ENCODE measurements at regions not wholly inside any gene's neighbourhood (a gene's known extent, or its start where the extent isn't known, plus 50 kb on each side); places are given as distances from the start of the nearest gene placed in this dataset.

DNA sequence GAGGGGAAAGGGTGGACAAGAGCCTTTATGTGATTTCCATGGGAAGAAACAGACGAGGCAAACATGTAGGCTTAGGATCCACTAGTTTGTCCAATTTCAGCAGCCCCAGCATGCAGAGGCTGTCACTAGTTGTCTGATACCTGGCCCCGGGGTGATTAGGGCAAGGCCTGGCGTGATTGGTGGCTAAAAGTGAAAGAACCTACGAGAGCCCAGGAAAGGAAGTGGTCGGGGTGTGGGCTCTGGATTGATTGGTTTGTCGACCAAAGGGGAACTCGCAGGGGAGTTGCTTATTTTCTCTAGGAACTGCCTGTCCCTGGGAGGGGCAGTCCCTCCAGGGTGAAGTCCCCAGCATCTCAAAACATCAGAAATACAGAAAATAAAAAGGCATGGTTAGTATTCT lies 64.2 kb upstream of the UQCRFS1 start:
- Histone ChIP-seq H3K23me2 (ENCODE audit: low read depth, low read length) (no peaks in the 10 kb centered on the region), H3K9me3 (ENCODE audit: insufficient read depth in 2 of 2, low read depth in 1 of 2, low read length in 1 of 2) (no peaks in the 10 kb centered on the region), H3K4me1 (replicated peaks in 1 of 4; ENCODE audit: control insufficient read depth in 3 of 4, insufficient read depth in 4 of 4, low read length in 3 of 4) (no peaks in the 10 kb centered on the region), H4K5ac (ENCODE audit: insufficient read length, low read depth, low read length) (no peak overlapping the region), H3K23ac (ENCODE audit: insufficient read length) (no peak overlapping the region), H3K14ac (ENCODE audit: insufficient read length) (no peak overlapping the region), H3K36me3 (ENCODE audit: control insufficient read depth in 2 of 4, insufficient read depth in 4 of 4, low read length in 3 of 4) (no peaks in the 10 kb centered on the region), H3K79me1 (ENCODE audit: low read depth, low read length) (no peaks in the 10 kb centered on the region), H2AK5ac (ENCODE audit: low read depth, low read length) (no peak overlapping the region), H3K4ac (replicated peaks; ENCODE audit: insufficient read length, low read depth, low read length) (no peak overlapping the region), H4K20me1 (replicated peaks in 1 of 2; ENCODE audit: control insufficient read depth in 1 of 2, insufficient read depth in 2 of 2, low read length in 2 of 2) (no peaks in the 10 kb centered on the region), H2AFZ (ENCODE audit: low read length) (peak overlapping the region; percentile 43; the same call in 1 of the 2 replicates), H3K27ac (ENCODE audit: low read depth, low read length) (no peak overlapping the region), H3K4me2 (ENCODE audit: insufficient read depth in 1 of 2, low read depth in 2 of 2, low read length in 2 of 2) (peak overlapping the region in 1 of 2 experiments; percentile 27; a peak in 1 of 4 replicates), H4K91ac (replicated peaks; ENCODE audit: insufficient read length, low read length) (no peak overlapping the region), H3K79me2 (ENCODE audit: control insufficient read depth in 1 of 2, insufficient read depth in 2 of 2, low read length in 2 of 2) (no peaks in the 10 kb centered on the region), H3K18ac (ENCODE audit: extremely low read depth, low read length) (no peak overlapping the region), H2BK5ac (ENCODE audit: low read depth, low read length) (no peak overlapping the region), H2BK120ac (replicated peaks; ENCODE audit: low read depth, low read length) (no peak overlapping the region), H3K9ac (replicated peaks in 1 of 4; ENCODE audit: extremely low read depth in 1 of 4, low read depth in 3 of 4, low read length in 3 of 4) (no peak overlapping the region), H3K56ac (replicated peaks; ENCODE audit: insufficient read length, low read depth, low read length) (no peak overlapping the region), H2BK20ac (ENCODE audit: low read length) (no peak overlapping the region), H4K8ac (ENCODE audit: extremely low read depth, insufficient read depth, low read length) (no peak overlapping the region), H2BK15ac (ENCODE audit: low read length) (no peak overlapping the region), H2BK12ac (ENCODE audit: low read depth, low read length) (no peak overlapping the region; the same call in 1 of the 2 replicates), H3K4me3 (ENCODE audit: extremely low read depth in 1 of 4, insufficient read depth in 2 of 4, low read depth in 3 of 4, low read length in 4 of 4) (0 out of 8 replicates have a peak overlapping the region, but pooled peaks of 1 of the 4 experiments have one; percentile 11), H3K27me3 (replicated peaks in 1 of 4; ENCODE audit: control insufficient read depth in 3 of 4, extremely low read depth in 1 of 4, insufficient read depth in 3 of 4, low read length in 3 of 4) (no peaks in the 10 kb centered on the region)
- POLR2A ChIA-PET (ENCODE audit: partially characterized antibody) = no interaction called here
- DNase-seq (ENCODE audit: low read depth in 1 of 2, low spot score in 2 of 2) = peak in 1 of 2 experiments; percentile 57
- WGBS, 2 experiments (ENCODE audit: extremely low coverage in 1 of 2, insufficient coverage in 1 of 2, insufficient read length in 1 of 2, insufficient replicate concordance in 2 of 2, low coverage in 1 of 2, low lambda C conversion rate in 2 of 2, missing lambda C conversion rate in 1 of 2) = 41% methylated on average over 7 of the region's 7 CpGs; no CpG with 5 or more reads in 1 of the 2 experiments
- FAIRE-seq = no peak
- TF ChIP-seq SP1 (IDR thresholded peaks at IDR 0.05; ENCODE audit: low read depth, low read length) = peak; percentile 80
- 0 out of 2 replicates have a peak, but pooled peaks have one; percentile 42 for TF ChIP-seq CHD2 (IDR thresholded peaks at IDR 0.05; ENCODE audit: low read length)
- peak; percentile 9; the same call in 1 of the 2 replicates for TF ChIP-seq SP2 (IDR thresholded peaks at IDR 0.05; ENCODE audit: low read length)
- TF ChIP-seq, protein P1, sequence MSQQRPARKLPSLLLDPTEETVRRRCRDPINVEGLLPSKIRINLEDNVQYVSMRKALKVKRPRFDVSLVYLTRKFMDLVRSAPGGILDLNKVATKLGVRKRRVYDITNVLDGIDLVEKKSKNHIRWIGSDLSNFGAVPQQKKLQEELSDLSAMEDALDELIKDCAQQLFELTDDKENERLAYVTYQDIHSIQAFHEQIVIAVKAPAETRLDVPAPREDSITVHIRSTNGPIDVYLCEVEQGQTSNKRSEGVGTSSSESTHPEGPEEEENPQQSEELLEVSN (IDR thresholded peaks at IDR 0.05) = no peak
- CTCF ChIA-PET (ENCODE audit: partially characterized antibody) = interaction anchor here (1.0 kb wide), 1 partner anchor 138 kb away, joined by 4 read pairs; no protein-coding TSS in a partner anchor
